Panc1 (cell line): ENCODE measurements at regions not wholly inside any gene's neighbourhood (a gene's known extent, or its start where the extent isn't known, plus 50 kb on each side); places are given as distances from the start of the nearest gene placed in this dataset.

Experiments
- CTCF ChIP-seq: fragments of 450-650 bp; IDR thresholded peaks from 2 replicates; pipeline ENCODE4 v1.5.1; 2017; ENCODE audit warnings: mild to moderate bottlenecking
- POLR2AphosphoS5 ChIP-seq: IDR thresholded peaks from 2 replicates; pipeline ENCODE4 v1.6.1; 2012; ENCODE audit warnings: mild to moderate bottlenecking, low read depth, low read length, moderate library complexity
- TCF7L2 ChIP-seq: IDR thresholded peaks from 2 replicates; pipeline ENCODE4 v1.6.1; 2011; ENCODE audit warnings: mild to moderate bottlenecking, low read depth, low read length, inconsistent platforms

GRCh38 chr1:116262995-116263385 lies 110.1 kb upstream of the ATP1A1 start:
- TF ChIP-seq CTCF, result no peak
- TF ChIP-seq TCF7L2, result no peak
- TF ChIP-seq POLR2AphosphoS5, result no peak
